ENCODE measurements at regions not wholly inside any gene's neighbourhood (a gene's known extent, or its start where the extent isn't known, plus 50 kb on each side); places are given as distances from the start of the nearest gene placed in this dataset.

DNA sequence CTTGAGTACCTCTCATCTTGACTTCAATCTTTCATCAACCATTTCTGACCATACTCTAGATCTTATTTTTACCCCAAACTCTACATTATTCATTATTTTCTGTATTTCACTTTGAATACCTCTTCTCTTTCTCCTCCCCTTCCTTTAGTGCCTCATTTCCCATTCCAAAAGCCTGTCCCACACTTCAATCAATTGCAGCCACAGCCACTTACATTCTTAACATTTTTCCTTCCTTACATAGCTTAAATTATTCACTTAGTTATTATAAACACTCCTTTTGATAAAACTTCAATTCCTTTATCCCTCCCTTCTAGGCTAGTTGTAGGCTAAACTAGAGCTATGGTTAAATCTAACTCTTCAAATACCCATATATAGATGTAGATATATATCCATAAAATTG, 344.0 kb downstream of the PRR16 start:
- TF ChIP-seq EP300 (IDR thresholded peaks at IDR 0.05): no peak
- TF ChIP-seq CTCF (IDR thresholded peaks at IDR 0.05): no peak
- TF ChIP-seq POLR2AphosphoS5 (IDR thresholded peaks at IDR 0.05): no peak
- TF ChIP-seq POLR2A (IDR thresholded peaks at IDR 0.05): no peak
- H3K4me1 ChIP-seq: peaks cover 0 to 1% (median 0%) of the 10 kb centered on the region in 3 donors
- ATAC-seq: no peak

GRCh38 chr5:120808606-120809005, 344.5 kb downstream of the PRR16 start:
- H3K27ac ChIP-seq: no peak overlapping the region
- no peaks in the 10 kb centered on the region for H3K27me3 ChIP-seq
- no peaks in the 10 kb centered on the region for H3K4me1 ChIP-seq
- TF ChIP-seq EP300 (IDR thresholded peaks at IDR 0.05) (no peak), POLR2AphosphoS5 (IDR thresholded peaks at IDR 0.05) (no peak), CTCF (IDR thresholded peaks at IDR 0.05) (no peak), POLR2A (IDR thresholded peaks at IDR 0.05) (no peak)
- no peaks in the 10 kb centered on the region for H3K36me3 ChIP-seq
- no peak for ATAC-seq
- no peak overlapping the region for H3K4me3 ChIP-seq
- H3K9me3 ChIP-seq: peaks cover 0 to 8% (median 0%) of the 10 kb centered on the region in 3 donors

More for the DNA sequence above, 344.0 kb downstream of the PRR16 start:
- no peaks in the 10 kb centered on the region for H3K36me3 ChIP-seq
- H3K4me3 ChIP-seq: no peak overlapping the region
- no peaks in the 10 kb centered on the region for H3K27me3 ChIP-seq
- peaks cover 0 to 7% (median 0%) of the 10 kb centered on the region in 3 donors for H3K9me3 ChIP-seq
- no peak overlapping the region for H3K27ac ChIP-seq

- no peak overlapping the region for H3K27ac ChIP-seq
- H3K9me3 ChIP-seq: peaks cover 0 to 25% (median 0%) of the 10 kb centered on the region in 3 donors
- no peak for ATAC-seq
- H3K4me3 ChIP-seq: no peak overlapping the region
- no peak for TF ChIP-seq POLR2AphosphoS5 (IDR thresholded peaks at IDR 0.05)
- no peak for TF ChIP-seq EP300 (IDR thresholded peaks at IDR 0.05)
- TF ChIP-seq CTCF (IDR thresholded peaks at IDR 0.05): no peak
- no peak for TF ChIP-seq POLR2A (IDR thresholded peaks at IDR 0.05)
- no peaks in the 10 kb centered on the region for H3K27me3 ChIP-seq
- H3K36me3 ChIP-seq: no peaks in the 10 kb centered on the region
- no peaks in the 10 kb centered on the region for H3K4me1 ChIP-seq
- WGBS, 2 donors (ENCODE audit: low coverage in 1 of 2): 83 to 96% methylated on average over 2 of the region's 2 CpGs
Measured at GRCh38 chr5:120813551-120813950, 349.5 kb downstream of the PRR16 start.

- Histone ChIP-seq H3K9me3 (peaks cover 0 to 25% (median 0%) of the 10 kb centered on the region in 3 donors), H3K27me3 (no peaks in the 10 kb centered on the region), H3K4me1 (no peaks in the 10 kb centered on the region), H3K27ac (no peak overlapping the region), H3K36me3 (no peaks in the 10 kb centered on the region), H3K4me3 (no peak overlapping the region)
- ATAC-seq: no peak
- 80 to 100% methylated on average over 1 to 2 of the region's 12 CpGs for WGBS, 2 donors (ENCODE audit: low coverage in 1 of 2)
- no peak for TF ChIP-seq CTCF (IDR thresholded peaks at IDR 0.05)
- no peak for TF ChIP-seq POLR2A (IDR thresholded peaks at IDR 0.05)
- TF ChIP-seq EP300 (IDR thresholded peaks at IDR 0.05): no peak
- TF ChIP-seq POLR2AphosphoS5 (IDR thresholded peaks at IDR 0.05): no peak
Measured at GRCh38 chr5:120817044-120817985, 353.2 kb downstream of the PRR16 start.

DNA sequence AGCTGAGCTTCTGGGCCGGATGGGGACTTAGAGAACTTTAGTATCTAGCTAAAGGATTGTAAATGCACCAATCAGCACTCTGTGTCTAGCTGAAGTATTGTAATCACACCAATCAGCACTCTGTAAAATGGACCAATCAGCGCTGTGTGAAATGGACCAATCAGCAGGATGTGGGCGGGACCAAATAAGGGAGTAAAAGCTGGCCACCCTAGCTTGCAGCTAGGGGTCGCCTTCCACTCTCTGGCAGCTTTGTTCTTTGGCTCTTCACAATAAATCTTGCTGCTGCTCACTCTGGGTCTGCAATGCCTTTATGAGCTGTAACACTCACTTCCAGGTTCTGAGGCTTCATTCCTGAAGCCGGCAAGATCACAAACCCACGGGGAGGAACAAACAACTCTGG, 354.0 kb downstream of the PRR16 start:
- no peak overlapping the region for H3K4me3 ChIP-seq
- TF ChIP-seq POLR2A (IDR thresholded peaks at IDR 0.05) (no peak), POLR2AphosphoS5 (IDR thresholded peaks at IDR 0.05) (no peak), CTCF (IDR thresholded peaks at IDR 0.05) (no peak), EP300 (IDR thresholded peaks at IDR 0.05) (no peak)
- H3K27me3 ChIP-seq: no peaks in the 10 kb centered on the region
- no peak overlapping the region for H3K27ac ChIP-seq
- H3K36me3 ChIP-seq: no peaks in the 10 kb centered on the region
- no peak for ATAC-seq
- H3K4me1 ChIP-seq: no peaks in the 10 kb centered on the region
- H3K9me3 ChIP-seq: peaks cover 0 to 19% (median 0%) of the 10 kb centered on the region in 3 donors
- WGBS, 2 donors (ENCODE audit: low coverage in 1 of 2): 88 to 92% methylated on average over 2 to 4 of the region's 6 CpGs
